ENCODE measurements at regions not wholly inside any gene's neighbourhood (a gene's known extent, or its start where the extent isn't known, plus 50 kb on each side); places are given as distances from the start of the nearest gene placed in this dataset.

DNA sequence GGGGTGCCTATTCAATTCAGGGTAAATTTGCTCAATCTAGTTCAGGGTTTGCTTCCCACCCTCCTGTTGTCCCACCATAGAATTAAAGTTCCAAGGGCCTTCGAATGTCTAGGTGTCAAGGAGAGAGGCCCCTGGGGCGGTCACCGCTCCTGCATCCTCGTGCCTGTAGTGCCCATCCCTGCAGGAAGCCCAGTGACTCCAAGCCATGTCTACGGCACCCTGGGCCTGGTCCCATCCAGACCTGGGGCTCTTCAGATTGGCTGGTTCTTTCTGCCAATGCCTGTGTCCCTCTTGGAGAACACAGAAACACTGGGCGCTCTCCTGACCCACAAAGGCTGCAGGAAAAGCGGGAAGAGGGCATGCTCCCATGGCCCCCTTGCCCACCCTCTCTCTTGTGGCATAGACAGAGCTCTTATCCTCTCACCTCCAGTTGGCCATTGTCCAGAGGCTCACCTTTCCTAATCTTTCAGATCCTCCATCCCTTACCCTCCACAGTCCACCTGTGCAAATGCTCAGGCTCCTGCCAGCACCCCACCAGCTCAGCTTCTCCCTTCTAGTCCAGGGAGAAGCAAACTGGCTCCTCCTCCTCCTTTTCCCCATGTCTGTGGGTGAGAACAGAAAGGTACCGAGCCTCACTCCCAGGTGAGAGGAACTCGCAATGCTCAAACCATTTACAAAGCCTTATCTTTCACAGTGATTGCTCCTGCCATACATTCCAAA is 253.0 kb upstream of the IRX2 start:
- TF ChIP-seq, protein P1, sequence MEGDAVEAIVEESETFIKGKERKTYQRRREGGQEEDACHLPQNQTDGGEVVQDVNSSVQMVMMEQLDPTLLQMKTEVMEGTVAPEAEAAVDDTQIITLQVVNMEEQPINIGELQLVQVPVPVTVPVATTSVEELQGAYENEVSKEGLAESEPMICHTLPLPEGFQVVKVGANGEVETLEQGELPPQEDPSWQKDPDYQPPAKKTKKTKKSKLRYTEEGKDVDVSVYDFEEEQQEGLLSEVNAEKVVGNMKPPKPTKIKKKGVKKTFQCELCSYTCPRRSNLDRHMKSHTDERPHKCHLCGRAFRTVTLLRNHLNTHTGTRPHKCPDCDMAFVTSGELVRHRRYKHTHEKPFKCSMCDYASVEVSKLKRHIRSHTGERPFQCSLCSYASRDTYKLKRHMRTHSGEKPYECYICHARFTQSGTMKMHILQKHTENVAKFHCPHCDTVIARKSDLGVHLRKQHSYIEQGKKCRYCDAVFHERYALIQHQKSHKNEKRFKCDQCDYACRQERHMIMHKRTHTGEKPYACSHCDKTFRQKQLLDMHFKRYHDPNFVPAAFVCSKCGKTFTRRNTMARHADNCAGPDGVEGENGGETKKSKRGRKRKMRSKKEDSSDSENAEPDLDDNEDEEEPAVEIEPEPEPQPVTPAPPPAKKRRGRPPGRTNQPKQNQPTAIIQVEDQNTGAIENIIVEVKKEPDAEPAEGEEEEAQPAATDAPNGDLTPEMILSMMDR (IDR thresholded peaks at IDR 0.05): no peak
- TF ChIP-seq POLR2A (IDR thresholded peaks at IDR 0.05): no peak

Data from breast epithelium (tissue), 3 donors.